GM19043 (cell line): ENCODE measurements at regions not wholly inside any gene's neighbourhood (a gene's known extent, or its start where the extent isn't known, plus 50 kb on each side); places are given as distances from the start of the nearest gene placed in this dataset.

Experiments
- ATAC-seq: cut with Tn5 transposase; IDR thresholded peaks from one replicate; pipeline ENCODE4 v1.9.1; 2021; ENCODE audit warnings: low read depth; ENCODE audit not compliant: unreplicated experiment

GRCh38 chr6:139846538-139847456 is 472.3 kb upstream of the CITED2 start:
- ATAC-seq = peak; percentile 50

- ATAC-seq = no peak
These were observed 470.5 kb upstream of the CITED2 start for GRCh38 chr6:139844907-139845306.

GRCh38 chr6:139841794-139842215 is 467.4 kb upstream of the CITED2 start:
- ATAC-seq = peak; percentile 75

GRCh38 chr6:139839506-139840156 is 465.2 kb upstream of the CITED2 start:
- no peak for ATAC-seq

GRCh38 chr6:139834232-139834631 is 459.8 kb upstream of the CITED2 start:
- no peak for ATAC-seq

GRCh38 chr6:139833592-139833991 is 459.1 kb upstream of the CITED2 start:
- ATAC-seq = no peak

- ATAC-seq = no peak
These were observed 458.3 kb upstream of the CITED2 start for GRCh38 chr6:139832493-139833305.

GRCh38 chr6:139829576-139829975 is 455.1 kb upstream of the CITED2 start:
- no peak for ATAC-seq

- no peak for ATAC-seq
These were observed 454.5 kb upstream of the CITED2 start for GRCh38 chr6:139828751-139829519.

- ATAC-seq = no peak
These were observed 451.5 kb upstream of the CITED2 start for GRCh38 chr6:139825935-139826374.

- no peak for ATAC-seq
These were observed 450.4 kb upstream of the CITED2 start for GRCh38 chr6:139824864-139825263.

GRCh38 chr6:139823808-139824126 is 449.3 kb upstream of the CITED2 start:
- no peak for ATAC-seq

GRCh38 chr6:139823099-139823807 is 448.8 kb upstream of the CITED2 start:
- ATAC-seq = no peak

GRCh38 chr6:139821676-139822223 is 447.3 kb upstream of the CITED2 start:
- no peak for ATAC-seq

GRCh38 chr6:139820210-139820609 is 445.8 kb upstream of the CITED2 start:
- ATAC-seq = no peak

- ATAC-seq = no peak
These were observed 445.3 kb upstream of the CITED2 start for GRCh38 chr6:139819776-139820175.

GRCh38 chr6:139812939-139813338 is 438.5 kb upstream of the CITED2 start:
- no peak for ATAC-seq

GRCh38 chr6:139801571-139802321 is 427.3 kb upstream of the CITED2 start:
- no peak for ATAC-seq

GRCh38 chr6:139800837-139801236 is 426.4 kb upstream of the CITED2 start:
- ATAC-seq = peak; percentile 75
